ENCODE measurements at regions not wholly inside any gene's neighbourhood (a gene's known extent, or its start where the extent isn't known, plus 50 kb on each side); places are given as distances from the start of the nearest gene placed in this dataset.

DNA sequence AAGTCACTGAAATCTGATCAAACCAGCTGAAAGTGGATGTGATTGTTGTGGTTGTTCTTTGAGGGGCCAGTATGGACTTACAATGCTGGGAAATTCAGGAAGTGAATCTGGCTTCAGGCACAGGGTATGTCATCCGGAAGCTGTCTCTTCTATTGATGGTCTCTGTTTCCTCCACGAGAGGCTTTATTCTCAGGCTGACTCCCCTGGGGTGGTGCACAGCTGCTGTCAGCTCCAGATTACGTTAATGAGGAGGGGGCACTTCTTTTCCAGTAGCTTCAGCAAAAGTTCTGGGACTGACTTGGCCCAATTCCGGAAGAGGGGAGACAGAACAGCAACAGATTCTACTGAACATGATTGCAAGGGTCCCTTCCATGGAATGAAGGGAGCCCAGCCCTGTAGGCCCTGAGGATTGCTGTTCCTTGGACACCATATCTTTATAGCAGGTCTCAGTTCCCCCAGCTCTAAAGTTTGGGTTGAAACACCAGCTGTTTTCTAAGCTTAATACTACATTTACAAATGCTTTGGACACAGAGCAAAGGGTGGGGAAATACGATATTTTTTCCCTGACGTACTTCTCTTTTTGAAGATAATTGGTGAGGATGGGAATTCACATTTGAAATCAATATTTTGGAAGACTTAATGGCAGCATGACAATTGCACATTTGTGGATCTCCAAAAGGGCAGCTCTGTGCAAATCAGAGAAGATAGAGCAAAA is 400.9 kb downstream of the TSN start:
- Mint-ChIP-seq H3K36me3 (ENCODE audit: low read depth) (no peaks in the 10 kb centered on the region), H3K9me3 (no peaks in the 10 kb centered on the region), H3K4me3 (no peak overlapping the region), H3K4me1 (ENCODE audit: low read depth) (no peaks in the 10 kb centered on the region), H3K27me3 (no peaks in the 10 kb centered on the region), H3K27ac (no peak overlapping the region)
- DNase-seq = no peak

DNA sequence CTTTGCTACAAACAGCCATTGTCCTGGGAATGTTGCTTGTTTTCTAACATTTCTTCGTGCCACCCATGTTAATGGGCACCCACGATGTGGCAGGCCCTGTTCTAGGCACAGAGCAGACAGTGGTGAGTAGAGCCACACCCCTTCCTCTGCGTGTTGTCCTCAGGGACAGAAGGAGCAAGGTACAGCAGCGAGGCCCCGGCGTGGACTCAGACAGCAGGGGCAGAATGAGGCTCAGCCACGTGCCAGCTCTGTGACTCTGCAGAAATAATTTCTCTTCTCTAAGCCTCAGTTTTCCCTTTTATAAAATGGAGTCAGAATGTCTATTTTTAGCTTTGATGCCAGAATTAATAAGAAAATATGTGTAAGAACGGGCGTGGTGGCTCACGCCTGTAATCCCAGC is 401.7 kb downstream of the TSN start:
- no peak for DNase-seq
- Mint-ChIP-seq H3K27ac (no peak overlapping the region), H3K27me3 (no peaks in the 10 kb centered on the region), H3K4me3 (no peak overlapping the region), H3K9me3 (no peaks in the 10 kb centered on the region), H3K36me3 (ENCODE audit: low read depth) (no peaks in the 10 kb centered on the region), H3K4me1 (ENCODE audit: low read depth) (no peaks in the 10 kb centered on the region)

DNA sequence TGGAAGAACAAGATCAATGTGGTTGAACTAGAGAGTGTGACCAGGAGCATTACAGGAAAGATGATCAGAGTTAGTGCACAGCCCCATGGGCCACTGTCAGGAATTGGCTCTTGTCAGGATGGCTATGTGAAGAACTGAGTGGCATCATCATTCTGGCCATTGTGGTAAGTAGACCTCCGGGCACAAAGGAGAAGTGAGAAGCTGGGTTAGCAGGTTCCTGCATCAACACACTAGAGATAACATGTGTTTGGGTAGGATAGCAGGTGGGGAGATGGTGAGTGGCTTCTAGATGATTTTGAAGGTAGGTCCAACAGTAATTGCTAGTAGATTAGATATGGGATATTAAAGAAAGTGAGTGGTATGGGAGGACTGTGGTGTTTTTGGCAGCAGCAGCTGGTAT is 408.2 kb downstream of the TSN start:
- no peak overlapping the region for H3K27ac Mint-ChIP-seq
- no peaks in the 10 kb centered on the region for H3K9me3 Mint-ChIP-seq
- H3K4me1 Mint-ChIP-seq (ENCODE audit: low read depth) = no peaks in the 10 kb centered on the region
- no peaks in the 10 kb centered on the region for H3K36me3 Mint-ChIP-seq (ENCODE audit: low read depth)
- no peak for DNase-seq
- H3K4me3 Mint-ChIP-seq = no peak overlapping the region
- no peaks in the 10 kb centered on the region for H3K27me3 Mint-ChIP-seq

DNA sequence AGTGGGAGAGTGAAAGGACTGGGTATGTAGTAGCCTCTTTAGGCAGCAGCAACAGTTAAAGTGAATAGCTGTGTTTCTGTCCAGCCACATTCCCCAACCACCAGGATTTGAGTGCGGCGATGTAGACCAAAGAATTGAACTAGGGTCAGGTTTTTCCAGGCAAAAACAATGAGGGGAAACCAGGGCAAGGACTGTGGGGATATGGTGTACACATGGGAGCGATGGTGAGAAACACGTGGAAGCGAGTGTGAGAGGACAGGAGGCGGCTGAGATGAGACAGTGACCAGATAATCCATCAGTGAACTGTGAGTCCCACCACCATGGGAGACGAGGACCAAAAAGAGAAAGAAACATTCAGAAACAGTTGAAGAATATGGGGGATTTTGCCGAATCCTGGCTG is 409.5 kb downstream of the TSN start:
- no peak for DNase-seq
- Mint-ChIP-seq H3K36me3 (ENCODE audit: low read depth) (no peaks in the 10 kb centered on the region), H3K9me3 (no peaks in the 10 kb centered on the region)

DNA sequence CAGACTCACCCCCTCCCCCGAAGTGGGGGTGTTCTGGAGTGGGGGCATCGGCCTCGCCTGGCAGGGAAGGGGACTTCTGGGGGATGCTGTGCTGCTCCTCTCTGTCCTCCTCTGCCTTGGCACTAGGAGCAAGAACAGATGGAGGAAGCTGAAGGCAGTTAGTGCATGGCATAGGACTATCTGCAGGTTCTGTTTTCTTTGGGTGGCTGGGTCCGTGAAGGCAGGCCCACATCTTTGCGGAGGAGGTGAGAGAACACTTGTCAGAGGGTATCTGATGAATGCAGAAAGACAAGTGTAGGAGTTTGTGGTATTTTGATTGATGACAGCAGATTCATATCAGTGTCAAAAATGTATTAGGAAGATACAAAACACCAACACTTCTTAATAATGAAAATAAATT is 411.4 kb downstream of the TSN start:
- Mint-ChIP-seq H3K4me1 (ENCODE audit: low read depth) (no peaks in the 10 kb centered on the region), H3K27me3 (no peaks in the 10 kb centered on the region), H3K4me3 (no peak overlapping the region), H3K36me3 (ENCODE audit: low read depth) (no peaks in the 10 kb centered on the region), H3K9me3 (no peaks in the 10 kb centered on the region), H3K27ac (no peak overlapping the region)
- DNase-seq = no peak

More for the DNA sequence above, 409.5 kb downstream of the TSN start:
- H3K27ac Mint-ChIP-seq = no peak overlapping the region
- no peaks in the 10 kb centered on the region for H3K27me3 Mint-ChIP-seq
- no peak overlapping the region for H3K4me3 Mint-ChIP-seq
- H3K4me1 Mint-ChIP-seq (ENCODE audit: low read depth) = no peaks in the 10 kb centered on the region

DNA sequence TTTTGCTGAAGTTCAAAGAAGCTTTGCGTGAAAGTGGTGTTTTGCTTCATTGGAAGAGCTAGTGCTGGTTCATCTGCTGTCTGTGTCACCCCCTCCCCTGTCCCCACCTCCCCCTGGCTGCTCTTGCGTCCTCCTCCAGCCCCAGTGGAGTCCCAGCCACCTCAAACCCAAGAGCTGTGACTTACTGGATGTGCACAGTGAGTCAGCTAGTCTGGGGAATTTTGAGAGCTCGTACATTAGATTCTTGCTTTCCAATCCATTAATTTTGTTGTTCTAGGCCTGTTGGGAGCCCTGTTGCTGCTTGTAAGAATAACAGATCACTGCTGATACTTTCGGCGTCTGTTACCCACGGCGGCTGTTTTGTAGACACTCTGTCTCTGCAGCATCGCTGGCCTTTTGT is 412.1 kb downstream of the TSN start:
- Mint-ChIP-seq H3K9me3 (no peaks in the 10 kb centered on the region), H3K27me3 (no peaks in the 10 kb centered on the region), H3K4me3 (no peak overlapping the region), H3K4me1 (ENCODE audit: low read depth) (no peaks in the 10 kb centered on the region), H3K27ac (no peak overlapping the region), H3K36me3 (ENCODE audit: low read depth) (no peaks in the 10 kb centered on the region)
- no peak for DNase-seq

DNA sequence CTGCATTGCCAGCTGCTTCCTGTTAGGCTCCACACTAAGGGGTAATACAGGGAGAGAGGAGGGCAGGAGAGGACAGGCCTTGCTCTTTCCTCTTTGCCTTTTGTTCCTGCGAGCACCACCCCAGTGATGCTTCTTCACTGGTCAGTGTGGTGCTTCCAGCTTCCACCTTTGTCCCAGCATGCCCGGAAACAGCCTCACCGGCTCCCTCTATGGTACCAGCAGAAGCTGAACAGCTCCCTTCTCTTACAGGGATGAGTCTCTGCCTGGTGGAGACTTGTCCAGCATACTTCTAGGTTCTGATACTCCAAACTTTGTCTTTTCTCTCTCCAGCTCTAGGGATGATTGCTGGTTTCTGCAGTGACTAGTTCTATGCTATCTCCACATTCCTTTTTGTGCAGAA is 413.3 kb downstream of the TSN start:
- no peaks in the 10 kb centered on the region for H3K36me3 Mint-ChIP-seq (ENCODE audit: low read depth)
- DNase-seq = no peak
- H3K9me3 Mint-ChIP-seq = no peaks in the 10 kb centered on the region
- no peak overlapping the region for H3K27ac Mint-ChIP-seq
- no peaks in the 10 kb centered on the region for H3K4me1 Mint-ChIP-seq (ENCODE audit: low read depth)
- no peak overlapping the region for H3K4me3 Mint-ChIP-seq
- no peaks in the 10 kb centered on the region for H3K27me3 Mint-ChIP-seq

DNA sequence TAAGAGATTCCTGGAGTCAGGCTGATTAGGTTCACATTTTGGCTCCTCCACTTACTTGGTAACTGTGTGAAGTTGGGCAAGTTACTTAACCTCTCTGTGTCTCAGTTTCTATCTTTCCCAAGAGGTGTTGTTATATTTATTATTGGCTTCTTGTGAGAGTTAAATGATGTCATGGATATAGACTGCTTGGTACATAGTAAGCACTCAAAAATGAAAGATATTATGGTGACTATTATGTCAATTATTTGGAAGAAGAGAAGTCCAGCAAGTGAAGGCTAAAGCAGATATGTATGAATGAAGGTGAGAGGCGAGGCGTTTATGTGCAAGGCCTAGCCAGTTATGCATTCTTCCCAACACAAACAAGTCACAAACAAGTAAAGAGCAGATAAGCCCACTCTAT is 417.4 kb downstream of the TSN start:
- no peaks in the 10 kb centered on the region for H3K9me3 Mint-ChIP-seq
- H3K4me1 Mint-ChIP-seq (ENCODE audit: low read depth) = no peaks in the 10 kb centered on the region
- H3K4me3 Mint-ChIP-seq = no peak overlapping the region
- no peaks in the 10 kb centered on the region for H3K36me3 Mint-ChIP-seq (ENCODE audit: low read depth)
- DNase-seq = no peak
- H3K27me3 Mint-ChIP-seq = no peaks in the 10 kb centered on the region
- H3K27ac Mint-ChIP-seq = no peak overlapping the region

DNA sequence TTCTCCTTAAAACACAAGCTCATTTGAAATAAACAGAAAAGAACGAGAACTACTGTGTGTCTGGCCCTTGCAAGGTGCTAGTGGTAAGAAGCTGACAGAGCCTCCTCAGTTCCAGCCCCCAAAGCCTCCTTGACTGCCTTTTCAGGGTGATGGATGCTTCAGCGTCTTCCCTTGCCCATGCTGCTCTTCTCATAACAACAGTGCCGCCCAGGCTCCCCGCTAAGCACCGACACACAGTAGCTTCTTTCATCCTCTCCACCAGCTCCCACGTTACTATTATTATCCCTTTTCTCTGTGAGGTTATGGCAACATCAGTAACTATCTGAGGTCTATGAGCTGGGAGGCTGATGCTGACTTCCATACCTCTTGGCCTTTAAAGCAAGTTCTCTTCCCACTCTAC is 418.6 kb downstream of the TSN start:
- DNase-seq = no peak
- Mint-ChIP-seq H3K4me3 (no peak overlapping the region), H3K9me3 (no peaks in the 10 kb centered on the region), H3K36me3 (ENCODE audit: low read depth) (no peaks in the 10 kb centered on the region), H3K27ac (no peak overlapping the region), H3K27me3 (no peaks in the 10 kb centered on the region), H3K4me1 (ENCODE audit: low read depth) (no peaks in the 10 kb centered on the region)

DNA sequence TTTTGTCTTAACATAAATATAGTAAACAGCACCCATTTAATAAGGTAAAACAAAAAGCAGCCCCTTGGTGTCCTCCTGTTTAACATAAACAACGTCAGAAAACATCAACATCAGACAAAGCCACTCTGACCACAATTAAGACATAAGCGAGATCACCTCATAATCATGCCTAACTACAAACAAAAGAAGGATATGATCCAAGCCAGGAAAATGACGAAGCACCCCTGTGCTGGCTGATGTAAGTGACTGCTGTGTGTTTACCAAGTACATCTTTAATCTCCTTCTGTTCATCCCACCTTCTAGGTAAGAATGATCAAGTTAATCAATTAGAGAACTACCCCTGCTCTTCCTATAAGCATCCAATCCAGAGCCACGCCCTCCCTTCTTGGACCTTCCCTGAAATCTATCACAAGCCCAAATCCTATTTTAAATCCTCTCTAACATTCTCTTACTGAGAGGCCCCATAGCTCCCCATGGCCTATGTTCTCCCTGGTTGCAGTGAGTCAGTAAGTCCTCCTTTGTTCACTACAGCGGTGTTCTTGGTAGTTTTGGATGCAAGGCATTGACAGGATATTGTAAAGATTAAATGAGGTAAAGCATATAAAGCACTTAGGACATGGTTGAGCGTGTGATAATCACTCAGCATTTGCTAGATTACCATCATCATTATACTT is 424.2 kb downstream of the TSN start:
- H3K27me3 Mint-ChIP-seq = no peaks in the 10 kb centered on the region
- no peaks in the 10 kb centered on the region for H3K4me1 Mint-ChIP-seq (ENCODE audit: low read depth)
- no peak overlapping the region for H3K27ac Mint-ChIP-seq
- no peaks in the 10 kb centered on the region for H3K9me3 Mint-ChIP-seq
- no peak overlapping the region for H3K4me3 Mint-ChIP-seq
- H3K36me3 Mint-ChIP-seq (ENCODE audit: low read depth) = no peaks in the 10 kb centered on the region
- DNase-seq = no peak

DNA sequence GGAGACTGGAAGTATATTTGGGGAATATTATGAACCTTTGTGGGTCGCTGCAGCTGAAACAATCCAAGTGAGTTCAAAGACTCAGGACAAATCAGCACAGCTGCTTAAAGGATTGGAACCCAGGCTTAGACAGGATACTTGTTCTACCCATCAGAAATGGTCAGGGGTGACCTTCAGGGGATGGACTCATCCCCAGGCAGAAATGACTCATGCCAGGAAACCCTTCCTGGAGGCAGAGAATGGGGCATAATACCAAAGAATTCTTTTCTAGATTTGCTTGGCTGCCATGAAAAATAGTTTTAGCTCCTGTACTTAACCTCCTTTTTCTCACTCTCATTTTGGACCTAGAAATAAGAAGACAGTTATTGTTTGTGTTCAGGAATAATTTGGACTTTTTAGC is 425.5 kb downstream of the TSN start:
- Mint-ChIP-seq H3K36me3 (ENCODE audit: low read depth) (no peaks in the 10 kb centered on the region), H3K27ac (no peak overlapping the region), H3K4me1 (ENCODE audit: low read depth) (no peaks in the 10 kb centered on the region), H3K9me3 (no peaks in the 10 kb centered on the region), H3K4me3 (no peak overlapping the region), H3K27me3 (no peaks in the 10 kb centered on the region)
- DNase-seq = no peak

DNA sequence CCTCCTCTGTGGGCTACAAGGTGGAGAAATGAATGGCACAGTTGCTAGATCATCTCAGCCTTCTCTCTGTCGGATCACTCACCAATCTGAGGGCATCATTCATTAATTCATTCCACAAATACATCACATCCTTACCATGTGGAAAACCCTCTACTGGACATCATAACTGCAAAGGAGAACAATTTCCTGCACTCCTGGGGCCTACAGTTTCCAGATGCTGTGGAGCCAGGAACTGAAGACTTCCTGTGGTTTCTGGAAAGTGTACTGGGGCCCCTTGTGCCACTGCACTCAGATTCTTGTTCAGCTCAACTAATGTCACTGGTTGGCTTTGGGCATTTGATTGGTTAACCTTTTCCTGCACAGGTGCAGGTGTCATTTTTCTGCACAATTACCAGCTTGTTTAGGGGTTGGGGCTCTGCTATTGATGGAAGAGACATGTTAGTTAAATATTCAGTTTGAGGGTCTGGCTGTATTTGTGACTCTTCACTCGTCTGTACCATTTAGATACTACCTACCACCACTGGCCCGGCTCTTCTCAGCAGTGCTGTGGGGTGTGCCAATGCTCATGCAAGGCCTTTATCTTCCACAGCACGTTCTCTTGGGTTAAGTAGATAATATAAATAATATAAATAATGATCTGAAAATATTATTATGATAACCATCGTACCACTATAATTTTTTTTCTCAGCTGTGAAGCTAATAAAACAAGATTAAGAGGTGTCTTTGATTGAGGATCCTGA is 427.3 kb downstream of the TSN start:
- H3K27me3 Mint-ChIP-seq = no peaks in the 10 kb centered on the region
- DNase-seq = no peak
- H3K27ac Mint-ChIP-seq = no peak overlapping the region
- H3K4me3 Mint-ChIP-seq = no peak overlapping the region
- H3K36me3 Mint-ChIP-seq (ENCODE audit: low read depth) = no peaks in the 10 kb centered on the region
- H3K9me3 Mint-ChIP-seq = no peaks in the 10 kb centered on the region
- no peaks in the 10 kb centered on the region for H3K4me1 Mint-ChIP-seq (ENCODE audit: low read depth)

DNA sequence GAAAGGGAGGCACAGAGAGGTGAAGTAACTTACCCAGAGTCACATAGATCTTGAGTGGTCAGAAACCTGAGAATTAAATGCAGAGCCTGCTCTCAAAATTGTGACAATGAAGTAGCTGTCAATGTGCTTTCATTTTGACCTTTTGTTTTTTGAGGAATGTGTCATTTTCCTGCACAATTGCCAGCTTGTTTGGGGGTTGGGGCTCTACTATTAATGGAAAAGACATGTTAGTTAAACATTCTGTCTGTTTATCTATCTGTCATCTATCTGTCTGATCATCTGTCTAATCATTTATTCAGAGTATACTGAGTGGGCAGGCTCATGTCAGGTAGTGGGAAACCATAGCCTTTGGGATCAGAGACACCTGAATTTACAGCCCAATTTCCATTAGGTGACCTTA is 428.4 kb downstream of the TSN start:
- Mint-ChIP-seq H3K4me3 (no peak overlapping the region), H3K27ac (no peak overlapping the region), H3K27me3 (no peaks in the 10 kb centered on the region), H3K4me1 (ENCODE audit: low read depth) (no peaks in the 10 kb centered on the region), H3K36me3 (ENCODE audit: low read depth) (no peaks in the 10 kb centered on the region), H3K9me3 (no peaks in the 10 kb centered on the region)
- DNase-seq = no peak

DNA sequence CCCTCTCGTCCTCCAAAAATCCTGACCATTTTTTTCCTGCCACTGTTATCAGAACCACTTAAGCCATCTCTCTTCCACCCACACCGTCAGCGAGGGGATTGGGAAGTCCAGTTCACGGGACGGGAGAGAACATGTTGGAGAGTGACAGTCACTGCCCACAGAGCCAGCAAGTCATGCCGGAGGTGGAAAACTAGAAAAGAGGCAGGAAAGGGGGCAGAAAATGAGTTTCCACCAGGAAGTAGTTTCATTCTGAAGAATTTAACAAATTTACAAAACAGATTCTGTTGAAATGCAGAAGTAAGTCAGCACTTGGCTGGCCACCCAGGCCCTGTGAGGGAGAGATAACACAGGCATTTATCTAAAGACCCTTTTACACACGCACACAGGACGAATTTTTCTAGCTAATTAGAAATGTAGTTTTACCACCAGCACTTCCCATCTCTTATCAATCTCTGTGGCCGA is 431.3 kb downstream of the TSN start:
- Mint-ChIP-seq H3K9me3 (no peaks in the 10 kb centered on the region), H3K36me3 (ENCODE audit: low read depth) (no peaks in the 10 kb centered on the region), H3K4me1 (ENCODE audit: low read depth) (no peaks in the 10 kb centered on the region), H3K27ac (no peak overlapping the region), H3K4me3 (no peak overlapping the region), H3K27me3 (no peaks in the 10 kb centered on the region)
- DNase-seq = no peak

DNA sequence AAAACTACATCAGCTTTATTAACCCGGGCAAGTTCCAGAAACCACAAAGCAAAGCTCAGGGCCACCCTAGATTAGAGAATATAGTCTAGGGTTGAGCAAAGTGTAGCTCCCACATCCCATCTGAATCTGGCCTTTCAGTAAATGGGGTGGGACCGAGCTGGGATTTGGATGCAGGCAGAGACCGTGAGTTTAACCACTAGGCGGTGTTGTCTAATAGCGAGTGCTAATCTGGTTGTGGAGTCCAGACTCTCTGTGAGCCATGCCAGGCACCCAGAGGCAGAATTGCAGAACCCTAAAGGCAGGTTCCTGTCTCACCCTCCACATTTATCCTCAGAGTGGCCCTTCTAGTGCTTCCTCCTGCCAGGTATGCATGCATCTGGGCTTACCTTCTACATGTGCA is 435.9 kb downstream of the TSN start:
- Mint-ChIP-seq H3K4me3 (no peak overlapping the region), H3K4me1 (ENCODE audit: low read depth) (no peaks in the 10 kb centered on the region), H3K36me3 (ENCODE audit: low read depth) (no peaks in the 10 kb centered on the region)

More for the DNA sequence above, 435.9 kb downstream of the TSN start:
- no peaks in the 10 kb centered on the region for H3K9me3 Mint-ChIP-seq
- no peaks in the 10 kb centered on the region for H3K27me3 Mint-ChIP-seq
- no peak for DNase-seq
- H3K27ac Mint-ChIP-seq = no peak overlapping the region
